Hematopoietic multipotent progenitor cell treated with erythropoietin and hydrocortisone succinate and interleukin-3 and kit ligand, for 4 days (in vitro differentiated cells): ENCODE measurements at regions not wholly inside any gene's neighbourhood (a gene's known extent, or its start where the extent isn't known, plus 50 kb on each side); places are given as distances from the start of the nearest gene placed in this dataset.
"Not testable (repeated sequence)": the region's sequence is repeated elsewhere in the genome, so short reads cannot be mapped to it uniquely, and the experiment has no call there.

Source experiments
- DNase-seq: peaks from one replicate; pipeline ENCODE4 v3.0.0-alpha.2; 2015

DNA sequence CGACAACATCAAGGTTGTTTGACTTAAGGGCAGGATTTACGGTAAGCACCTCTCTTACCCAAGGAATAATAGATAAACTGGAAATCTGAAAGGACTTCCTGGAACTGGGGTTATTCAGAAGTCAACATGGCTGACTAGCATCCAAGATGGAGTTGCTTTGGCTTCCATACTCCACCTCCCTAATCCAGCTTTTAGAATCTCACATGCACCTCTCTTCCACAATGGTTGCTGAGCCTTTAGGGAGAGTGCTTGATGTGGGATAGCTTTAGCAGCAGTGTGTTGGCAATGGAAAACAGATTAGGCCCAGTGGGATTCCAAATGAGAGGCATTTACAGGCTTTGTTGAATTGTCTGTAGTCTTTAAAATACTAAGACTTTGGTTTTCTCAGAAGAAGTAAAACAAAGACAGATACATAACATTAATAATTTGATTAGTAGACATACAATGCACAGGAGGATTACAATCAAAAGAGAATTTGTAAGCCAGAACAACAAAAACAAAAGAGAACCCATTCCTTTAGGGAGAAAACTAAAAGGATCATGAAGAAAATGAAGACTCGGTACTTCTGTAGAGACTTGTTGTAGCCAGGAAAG is 222.0 kb downstream of the HS3ST3B1 start:
- no peak for DNase-seq

DNA sequence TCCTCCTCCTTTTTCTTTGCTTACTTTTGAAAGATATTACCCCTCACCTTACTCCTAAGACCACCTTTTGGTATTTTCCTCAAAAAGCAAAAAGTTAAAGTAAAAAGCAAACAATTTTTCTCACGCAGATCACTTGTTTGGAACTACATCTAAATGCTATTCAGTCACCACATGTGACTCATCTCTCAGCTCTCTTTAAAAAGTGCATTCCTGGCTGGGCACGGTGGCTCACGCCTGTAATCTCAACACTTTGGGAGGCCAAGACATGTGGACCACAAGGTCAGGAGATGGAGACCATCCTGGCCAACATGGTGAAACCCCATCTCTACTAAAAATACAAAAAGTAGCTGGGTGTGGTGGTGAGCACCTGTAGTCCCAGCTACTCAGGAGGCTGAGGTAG is 218.0 kb downstream of the HS3ST3B1 start:
- not testable (repeated sequence) for DNase-seq

DNA sequence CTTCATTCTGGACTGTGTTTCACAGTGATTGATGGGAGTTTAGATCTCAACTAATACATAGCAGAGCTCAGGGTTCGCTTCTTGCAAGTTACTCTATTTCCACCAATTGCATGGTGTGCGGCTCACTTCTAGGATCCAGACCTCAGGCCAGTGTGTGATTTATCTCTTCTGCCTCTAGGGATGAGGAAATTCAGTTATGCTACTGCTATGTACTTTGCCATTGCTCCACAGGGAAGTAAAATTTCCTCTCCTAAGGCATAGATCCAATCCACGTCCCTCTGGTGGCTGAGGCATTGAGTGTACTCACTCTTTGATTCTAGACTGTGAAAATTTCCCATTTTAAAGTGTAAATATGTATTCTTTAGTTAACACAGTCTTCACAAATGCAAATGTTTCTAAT is 214.1 kb downstream of the HS3ST3B1 start:
- DNase-seq, result no peak

DNA sequence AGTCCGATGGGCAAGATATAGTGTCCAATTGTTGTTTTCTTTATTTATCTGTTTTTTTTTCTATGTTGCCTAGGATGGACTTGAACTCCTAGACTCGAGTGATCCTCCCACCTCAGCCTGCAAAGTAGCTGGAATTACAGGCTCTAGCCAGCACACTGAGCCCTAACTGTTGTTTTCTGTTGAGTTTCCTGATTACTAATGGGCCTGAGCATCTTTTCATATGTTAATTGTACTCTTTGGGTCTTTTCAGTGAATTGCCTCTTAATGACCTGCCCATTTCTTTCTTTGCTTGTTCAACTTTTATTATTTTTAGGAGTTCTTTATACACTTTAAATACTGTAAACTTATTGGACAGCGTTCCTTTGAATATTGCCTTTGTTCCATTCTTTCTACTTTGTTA is 213.0 kb downstream of the HS3ST3B1 start:
- no peak for DNase-seq

DNA sequence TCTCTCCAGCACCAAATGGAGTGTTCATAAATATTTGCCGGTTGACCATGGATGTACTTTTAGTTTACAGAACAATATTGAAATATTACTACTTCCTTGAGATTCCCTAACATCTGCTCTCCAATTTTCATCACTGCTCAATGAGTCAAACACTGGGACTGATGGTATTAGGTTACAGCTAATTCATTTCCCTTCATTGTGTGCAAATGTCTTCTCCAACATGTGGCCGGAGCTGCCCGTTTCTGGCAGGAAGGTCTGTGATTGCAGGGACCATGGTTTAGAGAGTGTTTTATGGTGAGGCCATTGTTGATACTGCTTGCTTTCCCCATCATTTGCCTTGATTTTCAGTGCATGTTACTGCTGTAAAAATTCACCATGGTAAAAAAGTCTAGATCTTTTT is 209.3 kb downstream of the HS3ST3B1 start:
- no peak for DNase-seq

DNA sequence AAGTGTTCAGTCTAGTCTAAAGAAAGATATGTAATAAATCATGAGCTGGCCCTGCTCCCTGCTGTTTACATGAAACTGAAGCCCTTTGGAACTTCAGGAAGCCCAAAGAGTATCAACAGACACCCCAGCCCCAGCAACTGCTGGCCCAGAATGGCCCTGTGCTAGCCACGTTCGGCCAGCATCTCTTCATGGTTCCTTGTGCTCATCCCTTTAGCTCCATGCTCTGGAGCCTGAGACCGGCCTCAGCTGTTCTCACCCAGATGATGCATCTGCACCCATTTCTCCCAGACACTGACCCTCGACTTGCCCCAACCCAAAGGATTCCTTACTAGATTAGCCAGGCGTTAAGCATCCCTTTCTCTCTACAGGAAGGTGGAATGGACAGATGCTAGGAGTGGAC is 207.3 kb downstream of the HS3ST3B1 start:
- DNase-seq, result no peak

DNA sequence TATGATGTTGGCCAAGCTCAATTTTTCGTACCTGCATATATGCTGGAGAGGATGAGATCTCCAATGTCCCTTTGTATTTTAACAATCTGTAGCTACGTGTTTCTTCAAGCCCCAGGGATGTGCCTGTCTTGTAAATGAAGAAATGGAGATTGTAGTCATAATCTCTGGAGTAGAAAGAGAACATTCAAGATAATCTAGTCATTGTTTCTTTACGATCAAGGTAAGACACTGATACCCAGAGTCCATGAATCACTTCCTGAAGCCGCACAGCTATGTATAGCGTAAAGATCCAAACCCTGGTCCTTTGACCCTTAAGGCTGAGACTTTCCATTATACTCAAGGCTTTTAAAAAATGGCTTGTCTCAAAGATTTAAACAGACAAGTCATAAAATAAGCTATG is 205.5 kb downstream of the HS3ST3B1 start:
- no peak for DNase-seq

DNA sequence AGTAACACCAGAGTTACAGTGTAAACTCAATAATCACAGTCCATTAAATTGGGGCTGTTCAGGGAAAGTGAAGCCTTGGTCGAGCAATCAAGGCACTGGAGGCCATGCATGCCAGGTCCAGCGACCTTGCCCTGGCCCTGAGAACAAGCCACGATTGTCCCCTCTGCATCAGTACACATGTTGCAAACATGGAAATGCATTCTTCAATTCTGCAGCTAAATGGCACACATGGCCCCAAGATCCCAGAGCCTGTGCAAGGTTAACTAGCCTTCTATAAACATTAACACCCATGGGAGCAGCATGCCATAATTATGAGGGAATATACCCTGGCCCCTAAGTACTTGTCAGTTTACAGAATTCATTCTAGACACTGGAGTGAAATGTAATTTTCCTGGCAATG is 204.7 kb downstream of the HS3ST3B1 start:
- DNase-seq, result no peak

DNA sequence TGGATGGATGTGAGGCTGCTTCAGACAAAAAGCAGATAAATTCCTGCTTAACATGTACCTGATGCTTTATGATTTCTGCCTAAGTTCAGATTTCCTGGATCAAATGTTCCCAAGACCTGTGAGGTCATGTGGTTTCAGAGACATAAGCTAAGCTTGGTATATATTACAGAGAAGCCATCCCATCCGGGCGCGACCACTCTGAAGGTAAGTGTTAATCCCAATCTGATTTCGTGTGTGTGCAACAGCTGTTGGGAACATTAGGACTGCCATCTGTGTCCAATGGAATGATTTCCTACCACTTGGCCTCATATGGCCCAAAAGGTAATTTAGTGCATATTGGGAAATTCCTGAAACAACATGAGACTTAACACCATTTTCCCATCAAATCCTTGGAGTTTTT is 199.1 kb downstream of the HS3ST3B1 start:
- DNase-seq, result no peak

DNA sequence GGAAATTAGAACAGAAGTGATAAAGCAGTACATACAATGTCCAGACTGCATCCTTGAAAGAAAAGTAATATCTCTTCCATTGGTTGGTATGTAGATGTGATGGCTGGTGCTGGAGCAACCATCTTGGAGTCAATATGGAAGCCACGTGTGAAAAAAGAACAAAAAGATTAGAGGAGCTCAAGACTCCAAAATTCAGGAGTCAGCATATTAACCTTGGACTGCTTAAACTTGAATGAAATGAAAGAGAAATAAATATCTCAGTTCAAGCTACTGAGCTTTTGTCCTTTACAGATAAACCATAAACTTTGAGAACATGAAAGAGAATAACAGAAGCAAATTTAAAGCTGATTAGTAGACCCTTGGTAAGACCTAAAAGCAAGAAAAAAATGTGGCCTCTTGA is 197.9 kb downstream of the HS3ST3B1 start:
- DNase-seq, result no peak

DNA sequence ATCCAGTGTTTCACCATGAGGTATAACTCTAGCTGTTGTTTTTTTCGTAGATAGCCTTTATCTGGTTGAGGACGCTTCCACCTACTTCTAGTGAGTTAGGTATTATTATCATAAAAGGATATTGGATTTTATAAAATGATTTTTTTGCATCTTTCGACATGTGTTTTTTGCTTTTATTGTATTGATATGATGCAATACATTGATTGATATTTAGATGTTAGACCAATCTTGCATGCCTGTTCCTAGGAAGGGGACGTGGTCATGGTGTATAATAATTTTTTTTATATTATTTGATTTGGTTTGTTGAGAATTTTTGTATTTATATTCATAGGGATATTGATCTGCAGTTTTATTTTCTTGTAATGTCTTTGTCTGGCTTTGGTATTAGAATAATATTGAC is 193.3 kb downstream of the HS3ST3B1 start:
- no peak for DNase-seq

DNA sequence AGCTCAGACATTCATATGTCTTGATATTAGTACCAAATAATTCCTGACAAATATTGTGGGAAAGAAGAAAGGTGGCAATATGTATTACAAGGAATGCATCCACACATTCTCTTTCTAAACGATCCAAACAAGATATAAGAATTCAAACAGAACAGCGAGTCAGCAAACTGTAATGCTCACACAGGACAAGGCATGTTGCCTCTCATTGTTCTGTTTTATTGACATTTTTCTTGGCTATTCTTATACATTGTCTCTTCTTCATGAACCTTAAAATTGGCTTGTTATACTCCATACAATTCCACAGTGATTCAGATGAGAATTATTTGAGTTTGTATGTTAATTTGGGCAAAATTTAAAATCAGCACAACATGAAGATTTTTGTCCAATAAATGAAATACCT is 189.1 kb downstream of the HS3ST3B1 start:
- no peak for DNase-seq

DNA sequence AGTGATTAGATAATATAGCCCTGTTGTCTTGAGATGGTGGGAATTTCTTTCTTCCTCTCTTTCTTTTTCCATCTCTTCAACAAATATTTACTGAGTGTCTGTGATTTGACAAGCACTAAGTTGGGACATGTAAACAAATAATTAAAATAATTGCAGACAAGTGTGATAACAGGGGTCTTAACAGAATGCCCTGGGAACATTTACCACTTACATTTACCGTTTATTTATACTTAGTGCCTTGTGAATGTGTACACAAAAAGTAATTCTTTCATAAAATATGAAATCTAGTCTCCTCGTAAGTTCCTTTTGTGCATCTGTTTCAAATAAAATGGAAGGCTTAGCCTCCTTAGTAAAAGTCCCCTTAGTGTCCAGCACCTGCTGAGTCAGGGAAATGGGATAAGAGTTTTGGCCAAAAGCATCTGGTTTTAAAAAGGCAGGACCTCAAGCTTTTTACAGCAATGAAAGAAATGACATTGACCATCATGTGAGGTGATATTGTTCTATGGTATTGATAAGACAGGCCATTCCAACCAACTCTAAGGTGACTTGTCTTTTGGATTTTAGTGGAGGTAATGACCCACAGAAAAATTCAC is 188.2 kb downstream of the HS3ST3B1 start:
- no peak for DNase-seq

DNA sequence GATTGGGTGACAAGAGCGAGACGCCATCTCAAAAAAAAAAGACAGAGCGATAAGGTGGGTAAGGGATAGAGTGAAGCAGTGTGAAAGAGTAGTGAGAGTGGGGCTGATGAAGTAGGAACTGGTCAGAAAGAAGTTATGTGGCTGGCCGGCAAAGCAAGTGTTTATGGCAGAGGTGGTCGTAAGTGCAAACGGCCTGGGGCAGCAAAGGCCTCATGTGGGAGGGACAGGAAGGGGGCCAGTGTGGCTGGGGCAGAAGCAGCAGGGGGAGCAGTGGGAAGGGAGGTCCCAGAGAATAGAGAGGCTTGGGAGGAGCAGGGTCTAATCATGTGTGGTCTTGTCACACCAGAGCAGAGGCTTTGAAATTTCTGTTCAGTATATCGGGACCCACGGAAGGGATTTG is 186.2 kb downstream of the HS3ST3B1 start:
- DNase-seq, result no peak

DNA sequence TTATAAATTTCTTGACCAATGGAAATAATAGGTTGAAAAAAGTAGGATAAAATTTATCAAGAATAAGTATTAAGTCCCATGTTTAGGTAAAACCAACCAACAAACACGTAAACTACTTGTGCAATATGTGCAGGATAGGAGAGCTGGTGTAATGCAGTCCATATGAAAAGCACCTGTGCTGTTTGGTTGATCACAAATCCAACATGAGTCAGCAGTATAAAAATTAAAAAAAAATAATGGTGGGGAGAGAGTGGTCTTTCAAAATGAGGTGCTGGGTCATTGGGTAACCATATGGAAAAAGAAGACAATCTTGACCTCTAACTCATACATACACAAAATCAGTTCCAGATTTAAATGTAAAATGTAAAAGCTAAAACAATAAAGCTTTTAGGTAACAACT is 181.8 kb downstream of the HS3ST3B1 start:
- no peak for DNase-seq

DNA sequence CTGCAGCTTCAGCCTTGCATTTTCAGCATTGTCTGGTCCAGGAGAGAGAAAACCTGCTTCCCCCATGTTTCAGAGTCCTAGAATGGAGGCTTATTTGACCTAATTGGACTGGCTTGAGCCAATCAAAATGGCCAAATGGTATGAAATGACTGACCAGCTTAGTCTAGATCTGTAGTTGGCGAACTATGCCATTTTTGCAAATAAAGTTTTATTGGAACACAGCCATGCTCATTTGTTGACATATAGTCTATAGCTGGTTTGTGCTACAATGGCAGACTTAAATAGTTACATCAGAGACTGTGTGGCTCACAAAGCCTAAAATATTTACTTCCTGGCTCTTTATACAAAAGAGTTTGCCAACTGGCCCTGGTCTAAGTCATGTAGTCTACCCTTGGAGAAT is 180.8 kb downstream of the HS3ST3B1 start:
- DNase-seq, result no peak

DNA sequence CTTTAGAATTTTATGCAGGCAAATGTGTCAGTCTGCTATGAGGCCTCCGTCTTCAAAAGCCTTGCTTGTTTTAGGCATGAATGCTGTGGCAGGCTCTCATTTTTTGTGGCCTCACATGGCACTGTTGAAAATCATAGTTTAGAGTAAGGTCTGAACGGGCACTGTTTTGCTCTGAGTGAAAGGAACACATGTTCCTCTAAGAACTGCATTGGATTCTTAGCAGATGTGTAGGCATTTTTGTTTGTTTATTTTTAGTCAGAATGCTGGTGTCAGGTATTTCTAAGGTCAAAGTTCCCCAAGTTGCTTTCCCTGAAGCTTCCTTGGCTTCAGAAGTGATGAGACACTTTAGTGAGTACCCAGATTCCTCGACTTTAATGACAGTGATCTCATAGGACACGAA is 173.7 kb downstream of the HS3ST3B1 start:
- no peak for DNase-seq

DNA sequence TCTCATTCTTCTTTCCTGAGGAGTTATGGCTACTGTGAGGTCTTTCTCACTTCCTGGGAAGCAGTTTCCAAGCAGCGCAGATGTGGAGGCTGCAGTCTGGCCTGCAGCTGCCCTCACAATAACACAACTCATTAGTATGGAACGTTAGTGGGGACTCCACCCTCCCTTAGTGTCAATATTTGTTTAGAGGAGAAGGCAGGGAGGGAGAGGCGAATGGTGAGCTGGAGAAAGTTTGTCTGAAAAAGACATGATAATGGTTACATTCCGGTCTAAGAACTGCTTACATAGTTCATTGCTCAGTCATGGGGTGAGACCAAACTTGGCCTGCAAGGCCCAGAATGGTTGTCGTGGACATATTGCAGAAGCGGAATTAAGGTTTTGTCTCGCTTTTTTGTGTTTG is 170.2 kb downstream of the HS3ST3B1 start:
- DNase-seq, result no peak

DNA sequence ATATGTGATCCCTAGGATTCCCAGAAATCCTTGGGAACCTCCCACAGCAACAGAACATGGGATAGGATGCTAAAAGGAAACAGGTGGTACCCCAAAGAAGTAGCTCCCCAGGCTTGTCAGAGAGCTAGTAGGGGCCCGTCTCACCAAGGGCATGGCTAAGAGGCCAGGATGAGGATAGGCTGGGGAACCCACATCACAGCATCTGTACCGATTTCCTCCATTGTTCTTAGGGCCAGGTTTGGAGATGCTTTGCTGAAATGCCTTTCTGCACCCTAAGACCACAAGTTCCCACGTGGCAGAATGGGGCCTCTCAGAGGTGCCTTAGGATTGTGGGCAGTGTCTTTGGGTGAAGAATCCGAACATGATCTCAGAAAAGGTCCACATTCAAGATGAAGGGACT is 169.5 kb downstream of the HS3ST3B1 start:
- DNase-seq, result no peak

DNA sequence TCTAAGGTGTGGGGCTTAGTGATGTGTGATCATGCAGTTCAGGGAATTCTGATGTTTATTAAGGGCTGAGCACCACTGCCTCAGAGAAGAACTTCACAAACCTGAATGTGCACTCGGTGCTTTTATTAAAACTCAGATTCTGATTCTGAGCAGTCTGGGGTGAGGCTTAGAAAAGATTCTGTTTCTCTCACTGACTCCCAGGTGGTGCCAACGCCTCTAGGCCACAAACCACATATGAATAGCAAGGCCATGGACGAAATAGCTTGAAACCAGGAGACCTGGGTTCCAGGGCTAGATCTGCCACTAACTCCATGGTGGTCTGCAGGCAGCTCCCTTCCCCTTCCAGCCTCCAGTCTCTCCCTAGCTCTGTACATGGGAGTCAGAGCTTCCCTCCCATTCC is 169.1 kb downstream of the HS3ST3B1 start:
- DNase-seq, result no peak

DNA sequence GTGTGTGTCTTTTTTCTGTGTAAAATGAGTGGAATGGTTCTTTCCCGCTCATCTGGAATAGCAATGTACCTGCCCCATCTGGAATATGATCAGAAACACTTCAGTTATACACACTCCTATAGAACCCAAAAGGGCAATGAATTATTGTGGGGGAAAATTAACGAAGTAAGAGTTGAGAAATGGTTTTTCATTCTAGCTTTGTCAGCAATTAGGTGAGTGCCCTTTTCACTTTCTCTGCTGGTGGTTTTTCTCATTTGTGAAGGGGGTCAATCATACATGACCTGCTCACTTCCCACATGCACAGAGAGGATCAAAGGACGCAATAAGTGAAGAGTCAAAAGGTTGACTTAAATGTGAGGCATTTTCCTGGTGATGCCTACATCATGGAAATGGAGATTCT is 168.0 kb downstream of the HS3ST3B1 start:
- DNase-seq, result no peak

DNA sequence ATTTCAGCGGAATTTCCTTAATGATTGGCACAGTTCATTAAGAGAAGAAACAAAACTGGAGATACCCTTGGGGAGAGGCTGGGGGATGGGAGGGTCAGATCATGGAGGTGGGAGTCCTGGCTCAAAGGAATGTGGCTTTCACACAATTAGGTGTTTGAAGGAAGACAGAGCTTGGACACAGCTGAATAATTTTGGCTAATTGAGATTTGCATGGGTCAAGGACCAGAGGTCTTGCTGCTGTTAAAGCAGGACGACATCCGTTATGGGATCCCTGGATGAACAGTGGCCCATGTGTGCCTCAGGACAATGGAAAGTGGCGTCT is 160.3 kb downstream of the HS3ST3B1 start:
- DNase-seq, result no peak

DNA sequence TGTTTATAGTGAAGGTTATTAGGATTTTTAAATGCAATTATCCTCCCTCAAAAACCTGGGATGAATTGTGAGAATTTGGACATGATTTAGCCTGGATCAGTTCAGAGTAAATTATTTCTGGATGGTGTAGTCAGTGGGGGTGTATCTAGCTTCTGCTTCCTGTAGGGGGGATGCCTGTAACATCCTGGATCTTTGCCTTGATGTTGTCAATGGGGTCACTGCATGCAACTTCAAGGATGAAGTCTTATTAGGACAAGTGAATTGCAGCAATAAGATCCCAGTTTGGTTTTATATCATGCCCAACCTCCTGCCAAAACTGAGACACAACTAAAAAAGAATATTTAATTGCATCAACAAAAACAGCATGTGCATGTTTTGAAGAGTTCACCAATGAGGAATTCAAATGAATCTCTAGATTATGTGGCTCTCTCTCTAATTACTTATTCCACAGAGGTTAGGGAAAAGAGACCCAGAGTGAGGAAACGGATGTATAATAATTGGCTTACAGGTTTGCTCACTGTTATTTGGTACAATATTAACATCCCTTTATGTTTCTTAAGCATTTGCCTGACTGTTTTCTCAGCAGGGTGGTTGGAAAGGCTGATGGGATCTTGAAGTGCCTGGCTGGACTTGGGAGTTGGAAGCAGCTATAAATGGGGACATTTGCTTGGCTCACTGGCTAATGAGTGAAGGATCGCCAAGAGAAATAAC is 159.8 kb downstream of the HS3ST3B1 start:
- DNase-seq, result no peak

DNA sequence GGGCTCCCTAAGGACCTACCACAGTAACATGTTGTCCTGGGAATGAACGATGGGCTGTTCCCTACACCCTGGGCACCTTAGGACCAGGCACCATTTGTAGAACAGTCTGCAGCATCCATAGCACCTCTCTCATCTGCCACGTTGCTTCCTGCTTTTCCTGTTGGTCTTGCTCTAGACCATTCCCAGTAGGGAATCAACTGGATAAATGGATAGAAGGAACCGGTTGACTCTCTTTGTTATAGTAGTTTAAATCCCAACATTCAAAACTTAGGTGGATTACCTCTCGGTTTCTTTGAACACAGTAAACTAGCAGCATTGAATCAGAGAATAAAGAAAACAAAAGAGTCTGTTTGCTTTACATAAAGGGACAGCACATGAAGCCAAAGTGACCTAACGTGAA is 159.1 kb downstream of the HS3ST3B1 start:
- DNase-seq, result no peak

DNA sequence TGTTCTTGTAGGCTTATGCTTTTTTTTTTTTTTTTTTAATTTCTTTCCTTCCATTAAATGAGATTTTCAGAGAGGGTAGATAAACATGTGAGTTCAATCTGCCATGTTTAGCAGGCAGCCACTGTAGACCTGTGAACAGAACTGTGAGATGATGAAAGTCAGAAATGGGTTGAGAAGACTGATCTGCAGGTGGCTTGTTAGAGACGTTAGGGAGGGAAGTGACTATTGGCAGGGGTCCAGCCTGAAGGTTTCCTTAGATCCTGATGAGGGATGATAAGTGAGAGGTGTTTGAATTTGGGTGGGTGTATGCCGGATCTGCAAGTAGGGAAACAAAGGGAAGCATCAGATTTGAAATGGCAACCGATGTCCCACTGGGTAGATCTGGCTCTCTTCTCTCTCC is 157.8 kb downstream of the HS3ST3B1 start:
- peak; percentile 17 for DNase-seq
